ENCODE measurements at regions not wholly inside any gene's neighbourhood (a gene's known extent, or its start where the extent isn't known, plus 50 kb on each side); places are given as distances from the start of the nearest gene placed in this dataset.
A peak's percentile ranks its signal among the peaks of the same experiment; 100 is the strongest.

GRCh38 chr10:62626079-62626478, 178.4 kb upstream of the ADO start:
- no peak overlapping the region for H3K27ac ChIP-seq (ENCODE audit: low read depth in 1 of 3, low read length in 2 of 3)
- no peaks in the 10 kb centered on the region for H3K27me3 ChIP-seq (ENCODE audit: control insufficient read depth in 3 of 3, insufficient read depth in 3 of 3, low read length in 3 of 3)
- DNase-seq (no peak), FAIRE-seq (no peak)
- H3K9me3 ChIP-seq (ENCODE audit: control insufficient read depth in 2 of 2, insufficient read depth in 1 of 2, low read depth in 1 of 2, low read length in 1 of 2) = no peaks in the 10 kb centered on the region
- H3K36me3 ChIP-seq (ENCODE audit: control insufficient read depth in 3 of 3, insufficient read depth in 2 of 3, low read depth in 1 of 3, low read length in 3 of 3) = no peaks in the 10 kb centered on the region
- H3K4me1 ChIP-seq (ENCODE audit: control insufficient read depth in 3 of 3, insufficient read depth in 2 of 3, low read depth in 1 of 3, low read length in 2 of 3) = no peaks in the 10 kb centered on the region
- H3K4me3 ChIP-seq (ENCODE audit: low read depth in 1 of 3, low read length in 3 of 3) = no peak overlapping the region
- WGBS, 3 donors = 54 to 63% (median 59%) methylated on average over 3 of the region's 3 CpGs

- FAIRE-seq (no peak), DNase-seq (no peak)
- Histone ChIP-seq H3K36me3 (ENCODE audit: control insufficient read depth in 3 of 3, insufficient read depth in 2 of 3, low read depth in 1 of 3, low read length in 3 of 3) (no peaks in the 10 kb centered on the region), H3K27ac (ENCODE audit: low read depth in 1 of 3, low read length in 2 of 3) (no peak overlapping the region), H3K4me3 (ENCODE audit: low read depth in 1 of 3, low read length in 3 of 3) (no peak overlapping the region), H3K27me3 (ENCODE audit: control insufficient read depth in 3 of 3, insufficient read depth in 3 of 3, low read length in 3 of 3) (no peaks in the 10 kb centered on the region), H3K9me3 (ENCODE audit: control insufficient read depth in 2 of 2, insufficient read depth in 1 of 2, low read depth in 1 of 2, low read length in 1 of 2) (no peaks in the 10 kb centered on the region), H3K4me1 (ENCODE audit: control insufficient read depth in 3 of 3, insufficient read depth in 2 of 3, low read depth in 1 of 3, low read length in 2 of 3) (no peaks in the 10 kb centered on the region)
- whole genome bisulfite sequencing, 3 donors = 9 to 36% (median 20%) methylated on average over 2 of the region's 2 CpGs
Observed at GRCh38 chr10:62626817-62627216, 177.7 kb upstream of the ADO start.

DNA sequence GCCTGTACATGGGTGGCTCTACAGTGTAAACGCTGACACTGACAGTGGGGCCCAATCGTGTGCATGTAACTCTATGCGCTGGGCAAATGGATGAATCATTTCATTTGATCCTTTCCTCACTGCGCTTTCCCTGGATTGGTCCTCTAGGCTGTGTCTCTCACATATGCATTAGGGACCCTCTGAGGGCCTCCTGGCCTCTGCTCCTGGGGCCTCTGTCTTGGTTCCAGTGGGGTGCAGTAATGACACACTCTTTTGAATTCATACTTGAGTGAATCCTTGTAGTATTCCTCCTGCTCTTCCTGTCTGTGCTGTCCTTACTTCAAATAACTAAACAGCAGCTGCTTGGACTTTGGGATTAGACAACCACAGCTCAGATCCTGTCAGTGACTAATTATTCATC, 176.5 kb upstream of the ADO start:
- Histone ChIP-seq H3K4me1 (ENCODE audit: control insufficient read depth in 3 of 3, insufficient read depth in 2 of 3, low read depth in 1 of 3, low read length in 2 of 3) (no peaks in the 10 kb centered on the region), H3K4me3 (ENCODE audit: low read depth in 1 of 3, low read length in 3 of 3) (no peak overlapping the region), H3K27ac (ENCODE audit: low read depth in 1 of 3, low read length in 2 of 3) (no peak overlapping the region), H3K9me3 (ENCODE audit: control insufficient read depth in 2 of 2, insufficient read depth in 1 of 2, low read depth in 1 of 2, low read length in 1 of 2) (no peaks in the 10 kb centered on the region), H3K27me3 (ENCODE audit: control insufficient read depth in 3 of 3, insufficient read depth in 3 of 3, low read length in 3 of 3) (no peaks in the 10 kb centered on the region), H3K36me3 (ENCODE audit: control insufficient read depth in 3 of 3, insufficient read depth in 2 of 3, low read depth in 1 of 3, low read length in 3 of 3) (no peaks in the 10 kb centered on the region)
- FAIRE-seq = no peak
- no peak for DNase-seq
- WGBS, 3 donors = 88 to 95% (median 91%) methylated on average over 4 of the region's 4 CpGs

DNA sequence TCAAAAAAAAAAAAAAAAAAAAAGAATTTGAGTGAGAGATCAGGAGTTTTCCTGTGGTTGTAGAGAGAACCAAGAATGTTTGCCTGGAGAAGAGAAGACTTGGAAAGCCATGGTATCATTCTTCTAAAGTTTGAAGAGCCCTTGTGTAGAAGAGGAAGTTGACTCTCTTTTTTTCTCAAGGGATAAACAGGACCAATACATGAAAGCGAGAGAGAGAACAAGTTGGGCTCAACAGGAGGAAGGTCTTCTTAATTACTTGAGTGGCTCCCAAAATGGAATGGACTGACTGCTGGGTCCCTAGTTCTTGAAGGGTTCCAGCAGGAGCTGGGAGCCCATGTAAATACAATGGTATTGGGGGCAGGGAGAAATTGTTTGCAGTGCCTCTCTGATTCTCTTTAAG, 173.3 kb upstream of the ADO start:
- FAIRE-seq = no peak
- no peak overlapping the region for H3K27ac ChIP-seq (ENCODE audit: low read depth in 1 of 3, low read length in 2 of 3)
- no peaks in the 10 kb centered on the region for H3K36me3 ChIP-seq (ENCODE audit: control insufficient read depth in 3 of 3, insufficient read depth in 2 of 3, low read depth in 1 of 3, low read length in 3 of 3)
- H3K27me3 ChIP-seq (ENCODE audit: control insufficient read depth in 3 of 3, insufficient read depth in 3 of 3, low read length in 3 of 3) = no peaks in the 10 kb centered on the region
- no peak for DNase-seq
- 60 to 89% (median 80%) methylated on average over 1 of the region's 1 CpG for WGBS, 3 donors
- H3K4me3 ChIP-seq (ENCODE audit: low read depth in 1 of 3, low read length in 3 of 3) = no peak overlapping the region
- H3K9me3 ChIP-seq (ENCODE audit: control insufficient read depth in 2 of 2, insufficient read depth in 1 of 2, low read depth in 1 of 2, low read length in 1 of 2) = no peaks in the 10 kb centered on the region
- H3K4me1 ChIP-seq (ENCODE audit: control insufficient read depth in 3 of 3, insufficient read depth in 2 of 3, low read depth in 1 of 3, low read length in 2 of 3) = no peaks in the 10 kb centered on the region

DNA sequence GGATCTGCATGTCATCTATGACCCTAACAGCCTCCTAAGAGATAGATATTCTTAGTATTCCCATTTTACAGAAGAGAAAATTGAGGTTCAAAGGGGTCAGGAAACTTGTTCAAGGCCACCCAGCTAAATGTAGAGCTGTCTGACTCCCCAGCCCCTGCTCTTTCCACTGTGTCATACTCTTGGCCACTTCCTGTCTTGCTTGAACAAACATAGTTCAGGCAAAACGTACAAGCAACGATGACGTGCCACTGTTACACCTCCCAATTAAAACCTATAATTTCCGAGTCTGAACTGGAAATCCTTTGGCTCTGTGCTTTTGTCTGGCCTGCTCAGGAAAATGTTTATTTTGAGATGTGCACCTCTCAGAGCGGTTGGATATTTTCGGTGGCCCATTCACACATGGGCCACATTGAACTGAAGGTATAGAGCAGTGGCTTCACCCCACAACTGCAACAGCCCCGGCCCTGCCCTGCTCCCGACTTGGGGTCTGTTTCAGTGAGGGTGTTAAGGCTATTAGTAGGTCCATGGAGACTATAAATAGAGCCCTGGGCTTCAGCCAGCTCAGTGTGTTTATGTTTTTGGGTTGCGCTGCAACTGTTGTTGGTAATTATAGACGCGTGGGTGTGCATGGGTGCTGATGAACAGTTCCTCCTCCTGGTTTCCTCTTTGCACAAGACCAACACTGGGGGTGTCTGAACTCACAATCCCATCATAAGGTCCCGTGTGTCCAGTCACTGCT, 172.3 kb upstream of the ADO start:
- peak overlapping the region in 2 of 3 donors; percentile 30 to 72 for H3K27ac ChIP-seq (ENCODE audit: low read depth in 1 of 3, low read length in 2 of 3)

DNA sequence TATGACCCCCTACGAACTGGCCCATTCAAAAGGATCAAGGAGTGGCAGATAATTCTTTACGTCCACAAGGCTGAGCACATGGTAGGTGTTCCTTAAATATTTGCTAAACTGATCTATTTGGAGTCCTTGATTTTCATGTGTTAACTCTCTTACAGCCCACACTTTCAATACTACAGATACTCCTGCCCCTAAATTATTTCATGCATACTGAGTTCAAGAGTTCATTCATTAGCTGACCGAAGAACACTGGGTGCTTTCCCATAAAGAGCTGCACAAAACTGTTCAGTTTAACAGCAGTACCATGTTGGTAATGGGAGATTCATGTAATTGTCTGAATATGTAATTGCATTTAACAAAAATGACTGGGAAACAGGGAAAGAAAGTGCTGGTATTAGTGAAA, 170.5 kb upstream of the ADO start:
- Histone ChIP-seq H3K4me3 (ENCODE audit: low read depth in 1 of 3, low read length in 3 of 3) (no peak overlapping the region), H3K4me1 (ENCODE audit: control insufficient read depth in 3 of 3, insufficient read depth in 2 of 3, low read depth in 1 of 3, low read length in 2 of 3) (peaks cover 0 to 10% (median 0%) of the 10 kb centered on the region in 3 donors), H3K27me3 (ENCODE audit: control insufficient read depth in 3 of 3, insufficient read depth in 3 of 3, low read length in 3 of 3) (no peaks in the 10 kb centered on the region), H3K9me3 (ENCODE audit: control insufficient read depth in 2 of 2, insufficient read depth in 1 of 2, low read depth in 1 of 2, low read length in 1 of 2) (no peaks in the 10 kb centered on the region), H3K27ac (ENCODE audit: low read depth in 1 of 3, low read length in 2 of 3) (no peak overlapping the region), H3K36me3 (ENCODE audit: control insufficient read depth in 3 of 3, insufficient read depth in 2 of 3, low read depth in 1 of 3, low read length in 3 of 3) (no peaks in the 10 kb centered on the region)
- WGBS, 3 donors = 65 to 73% (median 67%) methylated on average over 3 of the region's 3 CpGs
- FAIRE-seq (no peak), DNase-seq (no peak)

More for the DNA sequence above, 172.3 kb upstream of the ADO start:
- Histone ChIP-seq H3K27me3 (ENCODE audit: control insufficient read depth in 3 of 3, insufficient read depth in 3 of 3, low read length in 3 of 3) (no peaks in the 10 kb centered on the region), H3K36me3 (ENCODE audit: control insufficient read depth in 3 of 3, insufficient read depth in 2 of 3, low read depth in 1 of 3, low read length in 3 of 3) (no peaks in the 10 kb centered on the region), H3K9me3 (ENCODE audit: control insufficient read depth in 2 of 2, insufficient read depth in 1 of 2, low read depth in 1 of 2, low read length in 1 of 2) (no peaks in the 10 kb centered on the region), H3K4me3 (ENCODE audit: low read depth in 1 of 3, low read length in 3 of 3) (no peak overlapping the region), H3K4me1 (ENCODE audit: control insufficient read depth in 3 of 3, insufficient read depth in 2 of 3, low read depth in 1 of 3, low read length in 2 of 3) (no peaks in the 10 kb centered on the region)
- FAIRE-seq = no peak
- 45 to 62% (median 46%) methylated on average over 12 of the region's 12 CpGs for WGBS, 3 donors
- DNase-seq = peak; percentile 19 to 66

GRCh38 chr10:62634576-62634975, 169.9 kb upstream of the ADO start:
- Histone ChIP-seq H3K27ac (ENCODE audit: low read depth in 1 of 3, low read length in 2 of 3) (no peak overlapping the region), H3K4me1 (ENCODE audit: control insufficient read depth in 3 of 3, insufficient read depth in 2 of 3, low read depth in 1 of 3, low read length in 2 of 3) (peaks cover 0 to 12% (median 0%) of the 10 kb centered on the region in 3 donors), H3K9me3 (ENCODE audit: control insufficient read depth in 2 of 2, insufficient read depth in 1 of 2, low read depth in 1 of 2, low read length in 1 of 2) (no peaks in the 10 kb centered on the region), H3K27me3 (ENCODE audit: control insufficient read depth in 3 of 3, insufficient read depth in 3 of 3, low read length in 3 of 3) (no peaks in the 10 kb centered on the region), H3K36me3 (ENCODE audit: control insufficient read depth in 3 of 3, insufficient read depth in 2 of 3, low read depth in 1 of 3, low read length in 3 of 3) (no peaks in the 10 kb centered on the region), H3K4me3 (ENCODE audit: low read depth in 1 of 3, low read length in 3 of 3) (no peak overlapping the region)
- WGBS, 3 donors = 66 to 78% (median 71%) methylated on average over 2 of the region's 2 CpGs
- FAIRE-seq (no peak), DNase-seq (no peak)

DNA sequence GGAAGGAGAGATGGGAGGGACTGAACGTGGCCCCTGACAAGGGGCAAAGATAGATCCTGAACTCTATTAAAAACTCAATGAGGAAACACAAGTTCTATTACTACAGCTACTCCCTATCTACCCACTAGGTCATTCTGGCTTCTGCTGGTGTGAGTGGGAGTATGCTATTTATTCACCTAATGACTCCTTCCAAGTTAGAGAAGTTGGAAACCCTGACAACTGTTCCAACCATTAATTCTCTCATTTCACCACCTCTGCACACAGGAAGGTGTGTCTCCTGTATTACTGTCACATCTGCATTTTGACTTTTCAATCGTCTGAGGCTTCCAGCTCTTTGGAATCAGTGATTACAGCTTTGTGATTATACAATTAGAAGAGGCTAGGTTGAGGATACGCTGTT, 169.4 kb upstream of the ADO start:
- WGBS, 3 donors = 75 to 84% (median 80%) methylated on average over 3 of the region's 3 CpGs
- no peaks in the 10 kb centered on the region for H3K27me3 ChIP-seq (ENCODE audit: control insufficient read depth in 3 of 3, insufficient read depth in 3 of 3, low read length in 3 of 3)
- no peaks in the 10 kb centered on the region for H3K9me3 ChIP-seq (ENCODE audit: control insufficient read depth in 2 of 2, insufficient read depth in 1 of 2, low read depth in 1 of 2, low read length in 1 of 2)
- no peak for DNase-seq
- peaks cover 0 to 12% (median 0%) of the 10 kb centered on the region in 3 donors for H3K4me1 ChIP-seq (ENCODE audit: control insufficient read depth in 3 of 3, insufficient read depth in 2 of 3, low read depth in 1 of 3, low read length in 2 of 3)
- H3K4me3 ChIP-seq (ENCODE audit: low read depth in 1 of 3, low read length in 3 of 3) = no peak overlapping the region
- no peak overlapping the region for H3K27ac ChIP-seq (ENCODE audit: low read depth in 1 of 3, low read length in 2 of 3)
- H3K36me3 ChIP-seq (ENCODE audit: control insufficient read depth in 3 of 3, insufficient read depth in 2 of 3, low read depth in 1 of 3, low read length in 3 of 3) = no peaks in the 10 kb centered on the region
- no peak for FAIRE-seq

DNA sequence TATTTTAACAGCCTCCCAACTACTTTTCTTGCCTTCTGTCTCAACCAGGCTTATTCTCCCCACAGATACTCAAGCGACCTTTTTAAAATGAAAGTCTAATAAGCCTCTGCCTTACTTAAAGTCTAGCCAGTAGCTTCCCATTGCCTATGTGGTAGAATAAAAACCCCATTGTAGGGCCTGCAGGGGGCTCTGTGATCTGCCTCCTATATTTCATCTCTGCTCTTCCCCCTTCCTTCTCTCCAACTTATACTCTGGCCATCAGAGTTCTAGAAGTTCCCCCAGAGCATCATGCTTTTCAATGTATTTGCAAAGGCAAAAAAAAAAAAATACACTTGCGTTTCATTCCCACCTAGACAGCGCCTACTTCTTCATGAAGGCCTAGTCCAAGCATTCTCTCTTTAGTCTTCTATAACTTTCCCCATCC, 167.7 kb upstream of the ADO start:
- no peaks in the 10 kb centered on the region for H3K27me3 ChIP-seq (ENCODE audit: control insufficient read depth in 3 of 3, insufficient read depth in 3 of 3, low read length in 3 of 3)
- WGBS, 3 donors = 71 to 81% (median 71%) methylated on average over 3 of the region's 3 CpGs
- no peak for DNase-seq
- no peaks in the 10 kb centered on the region for H3K36me3 ChIP-seq (ENCODE audit: control insufficient read depth in 3 of 3, insufficient read depth in 2 of 3, low read depth in 1 of 3, low read length in 3 of 3)
- H3K4me1 ChIP-seq (ENCODE audit: control insufficient read depth in 3 of 3, insufficient read depth in 2 of 3, low read depth in 1 of 3, low read length in 2 of 3) = peaks cover 0 to 12% (median 0%) of the 10 kb centered on the region in 3 donors
- no peaks in the 10 kb centered on the region for H3K9me3 ChIP-seq (ENCODE audit: control insufficient read depth in 2 of 2, insufficient read depth in 1 of 2, low read depth in 1 of 2, low read length in 1 of 2)
- FAIRE-seq = no peak
- peak overlapping the region in 2 of 3 donors; percentile 47 to 85 for H3K27ac ChIP-seq (ENCODE audit: low read depth in 1 of 3, low read length in 2 of 3)
- H3K4me3 ChIP-seq (ENCODE audit: low read depth in 1 of 3, low read length in 3 of 3) = no peak overlapping the region

Data from small intestine (tissue), 7 donors.